ENCODE measurements at regions not wholly inside any gene's neighbourhood (a gene's known extent, or its start where the extent isn't known, plus 50 kb on each side); places are given as distances from the start of the nearest gene placed in this dataset.

DNA sequence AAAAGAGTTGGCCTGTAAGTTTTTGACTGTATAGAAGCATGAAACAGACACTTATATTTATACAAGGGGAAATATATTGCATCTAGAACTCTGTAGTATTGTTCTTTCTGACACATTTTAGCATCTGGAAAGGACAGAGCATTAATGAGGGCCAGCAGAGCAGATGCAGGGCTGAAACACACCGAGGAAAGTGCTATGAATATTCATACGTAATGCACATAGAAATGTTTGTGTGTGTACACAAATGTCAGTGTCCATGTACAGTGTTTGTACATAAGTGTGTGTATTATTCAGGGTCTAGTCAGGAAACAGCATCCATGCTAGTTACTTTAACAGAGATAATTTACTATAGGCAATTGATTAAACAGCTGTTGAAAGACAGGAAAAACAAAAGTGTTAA is 146.5 kb upstream of the DTNBP1 start:
- no peaks in the 10 kb centered on the region for H3K36me3 ChIP-seq (ENCODE audit: control insufficient read depth in 2 of 2, insufficient read depth in 2 of 2, low read length in 1 of 2)
- no peaks in the 10 kb centered on the region for H3K79me2 ChIP-seq (ENCODE audit: control insufficient read depth, insufficient read depth, low read length)
- no peak overlapping the region for H3K9ac ChIP-seq (ENCODE audit: control insufficient read depth, insufficient read depth, low read length)
- no peak overlapping the region for H2AFZ ChIP-seq (ENCODE audit: control insufficient read depth, low read depth, low read length)
- no peaks in the 10 kb centered on the region for H4K20me1 ChIP-seq (ENCODE audit: control insufficient read depth, insufficient read depth)
- POLR2A ChIA-PET: interaction anchor here (1.1 kb wide), 1 partner anchor 8 kb away, joined by 5 read pairs; no protein-coding TSS in a partner anchor
- FAIRE-seq (no peak), ATAC-seq (no peak), DNase-seq (ENCODE audit: low read depth, low spot score) (no peak)
- intact Hi-C loops (cut with micrococcal nuclease; ENCODE audit: unreplicated experiment) (no loop called here), in situ Hi-C loops (cut with MboI) (no loop called here)
- WGBS (ENCODE audit: insufficient coverage, insufficient replicate concordance, low lambda C conversion rate, missing lambda C conversion rate): 39% methylated on average over 2 of the region's 2 CpGs
- BruUV-seq (replicated peaks): no TSS peak
- no peaks in the 10 kb centered on the region for H3K27me3 ChIP-seq (replicated peaks in 1 of 2; ENCODE audit: control insufficient read depth in 2 of 2, insufficient read depth in 2 of 2, low read length in 1 of 2)
- RAD21 ChIA-PET (ENCODE audit: unreplicated experiment): interaction anchor here (1.0 to 2.1 kb wide), 2 partner anchors 92 to 118 kb away, joined by 3 to 10 read pairs; no protein-coding TSS in a partner anchor
- H3K27ac ChIP-seq (ENCODE audit: control insufficient read depth, insufficient read depth): no peak overlapping the region
- CTCF ChIA-PET: interaction anchor here (0.7 to 1.5 kb wide), 4 partner anchors 13 to 373 kb away, joined by 3 to 5 read pairs (median 3); no protein-coding TSS in a partner anchor
- no peaks in the 10 kb centered on the region for H3K9me3 ChIP-seq (replicated peaks; ENCODE audit: control insufficient read depth, insufficient read depth, low read length)
- H3K4me3 ChIP-seq: no peak overlapping the region
- H3K4me1 ChIP-seq (ENCODE audit: control insufficient read depth, insufficient read depth, low read length): no peaks in the 10 kb centered on the region
- SMC1A ChIA-PET (ENCODE audit: uncharacterized antibody, unreplicated experiment): interaction anchor here (1.1 to 2.7 kb wide), 3 partner anchors 12 to 93 kb away, joined by 3 to 7 read pairs (median 4); no protein-coding TSS in a partner anchor
- H3K4me2 ChIP-seq (ENCODE audit: control insufficient read depth, insufficient read depth): no peak overlapping the region
- TF ChIP-seq, protein P1, sequence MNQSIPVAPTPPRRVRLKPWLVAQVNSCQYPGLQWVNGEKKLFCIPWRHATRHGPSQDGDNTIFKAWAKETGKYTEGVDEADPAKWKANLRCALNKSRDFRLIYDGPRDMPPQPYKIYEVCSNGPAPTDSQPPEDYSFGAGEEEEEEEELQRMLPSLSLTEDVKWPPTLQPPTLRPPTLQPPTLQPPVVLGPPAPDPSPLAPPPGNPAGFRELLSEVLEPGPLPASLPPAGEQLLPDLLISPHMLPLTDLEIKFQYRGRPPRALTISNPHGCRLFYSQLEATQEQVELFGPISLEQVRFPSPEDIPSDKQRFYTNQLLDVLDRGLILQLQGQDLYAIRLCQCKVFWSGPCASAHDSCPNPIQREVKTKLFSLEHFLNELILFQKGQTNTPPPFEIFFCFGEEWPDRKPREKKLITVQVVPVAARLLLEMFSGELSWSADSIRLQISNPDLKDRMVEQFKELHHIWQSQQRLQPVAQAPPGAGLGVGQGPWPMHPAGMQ (IDR thresholded peaks at IDR 0.05; ENCODE audit: borderline replicate concordance): no peak
- TF ChIP-seq PAX8 (IDR thresholded peaks at IDR 0.05) (no peak), IRF4 (IDR thresholded peaks at IDR 0.05; ENCODE audit: low read depth, low read length) (no peak), HDAC6 (IDR thresholded peaks at IDR 0.05; ENCODE audit: unreplicated experiment) (no peak), SUPT20H (IDR thresholded peaks at IDR 0.05; ENCODE audit: borderline replicate concordance, control insufficient read depth, low read depth, low read length) (no peak), BCLAF1 (IDR thresholded peaks at IDR 0.05) (no peak), KLF5 (IDR thresholded peaks at IDR 0.05; ENCODE audit: partially characterized antibody) (no peak), HCFC1 (IDR thresholded peaks at IDR 0.05; ENCODE audit: low read length) (no peak), ATF3 (IDR thresholded peaks at IDR 0.05; ENCODE audit: borderline replicate concordance, extremely low read depth, low read depth, low read length) (no peak)
- TF ChIP-seq, protein P2, sequence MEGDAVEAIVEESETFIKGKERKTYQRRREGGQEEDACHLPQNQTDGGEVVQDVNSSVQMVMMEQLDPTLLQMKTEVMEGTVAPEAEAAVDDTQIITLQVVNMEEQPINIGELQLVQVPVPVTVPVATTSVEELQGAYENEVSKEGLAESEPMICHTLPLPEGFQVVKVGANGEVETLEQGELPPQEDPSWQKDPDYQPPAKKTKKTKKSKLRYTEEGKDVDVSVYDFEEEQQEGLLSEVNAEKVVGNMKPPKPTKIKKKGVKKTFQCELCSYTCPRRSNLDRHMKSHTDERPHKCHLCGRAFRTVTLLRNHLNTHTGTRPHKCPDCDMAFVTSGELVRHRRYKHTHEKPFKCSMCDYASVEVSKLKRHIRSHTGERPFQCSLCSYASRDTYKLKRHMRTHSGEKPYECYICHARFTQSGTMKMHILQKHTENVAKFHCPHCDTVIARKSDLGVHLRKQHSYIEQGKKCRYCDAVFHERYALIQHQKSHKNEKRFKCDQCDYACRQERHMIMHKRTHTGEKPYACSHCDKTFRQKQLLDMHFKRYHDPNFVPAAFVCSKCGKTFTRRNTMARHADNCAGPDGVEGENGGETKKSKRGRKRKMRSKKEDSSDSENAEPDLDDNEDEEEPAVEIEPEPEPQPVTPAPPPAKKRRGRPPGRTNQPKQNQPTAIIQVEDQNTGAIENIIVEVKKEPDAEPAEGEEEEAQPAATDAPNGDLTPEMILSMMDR (IDR thresholded peaks at IDR 0.05 in 2 of 3, conservative IDR thresholded peaks at IDR 0.05 in 1 of 3; ENCODE audit: control insufficient read depth in 2 of 3, extremely low read depth in 1 of 3, insufficient read depth in 1 of 3, low read depth in 3 of 3, low read length in 3 of 3): no peak
- TF ChIP-seq, protein P3, sequence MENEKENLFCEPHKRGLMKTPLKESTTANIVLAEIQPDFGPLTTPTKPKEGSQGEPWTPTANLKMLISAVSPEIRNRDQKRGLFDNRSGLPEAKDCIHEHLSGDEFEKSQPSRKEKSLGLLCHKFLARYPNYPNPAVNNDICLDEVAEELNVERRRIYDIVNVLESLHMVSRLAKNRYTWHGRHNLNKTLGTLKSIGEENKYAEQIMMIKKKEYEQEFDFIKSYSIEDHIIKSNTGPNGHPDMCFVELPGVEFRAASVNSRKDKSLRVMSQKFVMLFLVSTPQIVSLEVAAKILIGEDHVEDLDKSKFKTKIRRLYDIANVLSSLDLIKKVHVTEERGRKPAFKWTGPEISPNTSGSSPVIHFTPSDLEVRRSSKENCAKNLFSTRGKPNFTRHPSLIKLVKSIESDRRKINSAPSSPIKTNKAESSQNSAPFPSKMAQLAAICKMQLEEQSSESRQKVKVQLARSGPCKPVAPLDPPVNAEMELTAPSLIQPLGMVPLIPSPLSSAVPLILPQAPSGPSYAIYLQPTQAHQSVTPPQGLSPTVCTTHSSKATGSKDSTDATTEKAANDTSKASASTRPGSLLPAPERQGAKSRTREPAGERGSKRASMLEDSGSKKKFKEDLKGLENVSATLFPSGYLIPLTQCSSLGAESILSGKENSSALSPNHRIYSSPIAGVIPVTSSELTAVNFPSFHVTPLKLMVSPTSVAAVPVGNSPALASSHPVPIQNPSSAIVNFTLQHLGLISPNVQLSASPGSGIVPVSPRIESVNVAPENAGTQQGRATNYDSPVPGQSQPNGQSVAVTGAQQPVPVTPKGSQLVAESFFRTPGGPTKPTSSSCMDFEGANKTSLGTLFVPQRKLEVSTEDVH (IDR thresholded peaks at IDR 0.05; ENCODE audit: low read depth, partially characterized antibody): no peak

Data from GM12878 (cell line).